ENCODE measurements at regions not wholly inside any gene's neighbourhood (a gene's known extent, or its start where the extent isn't known, plus 50 kb on each side); places are given as distances from the start of the nearest gene placed in this dataset.

DNA sequence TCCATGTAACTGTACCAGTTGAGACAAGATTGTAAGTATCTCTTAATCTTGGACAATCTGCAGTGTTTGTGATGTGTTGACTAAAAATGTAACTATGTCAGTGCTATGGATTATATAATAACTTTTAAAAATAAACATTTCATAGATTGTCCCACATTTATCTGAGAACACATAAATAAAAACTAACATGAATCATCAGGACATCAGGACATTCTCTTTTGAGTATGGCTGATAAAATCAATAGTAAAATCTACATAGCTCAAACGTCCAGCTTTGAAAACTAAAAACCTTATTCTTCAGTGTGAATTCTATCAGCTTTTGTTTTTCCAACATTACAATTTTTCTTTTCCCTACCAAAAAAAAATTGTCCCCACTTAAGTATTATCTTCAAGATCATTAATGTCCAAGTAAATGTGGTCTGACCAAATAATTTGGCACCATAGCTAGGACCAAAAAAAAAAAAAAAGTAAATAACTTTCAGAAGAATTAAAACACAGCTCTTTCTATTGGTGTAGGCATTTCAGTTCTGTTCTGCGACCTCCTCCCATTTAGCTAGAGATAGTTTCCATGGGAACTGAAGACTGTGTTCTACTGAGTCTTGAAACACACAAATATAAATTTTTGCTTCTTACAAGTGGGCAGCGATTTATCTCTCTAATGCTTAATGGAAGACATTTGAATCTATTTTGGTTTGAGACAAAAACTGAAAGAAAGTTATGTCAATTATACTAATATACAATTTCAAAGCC lies 123.0 kb upstream of the SGCE start:
- no peaks in the 10 kb centered on the region for H3K36me3 ChIP-seq (ENCODE audit: control insufficient read depth in 1 of 2, insufficient read depth in 2 of 2, low read length in 2 of 2)
- WGBS (ENCODE audit: extremely low coverage, insufficient coverage, insufficient read length), result no CpG with 5 or more reads among the region's 3 CpGs

DNA sequence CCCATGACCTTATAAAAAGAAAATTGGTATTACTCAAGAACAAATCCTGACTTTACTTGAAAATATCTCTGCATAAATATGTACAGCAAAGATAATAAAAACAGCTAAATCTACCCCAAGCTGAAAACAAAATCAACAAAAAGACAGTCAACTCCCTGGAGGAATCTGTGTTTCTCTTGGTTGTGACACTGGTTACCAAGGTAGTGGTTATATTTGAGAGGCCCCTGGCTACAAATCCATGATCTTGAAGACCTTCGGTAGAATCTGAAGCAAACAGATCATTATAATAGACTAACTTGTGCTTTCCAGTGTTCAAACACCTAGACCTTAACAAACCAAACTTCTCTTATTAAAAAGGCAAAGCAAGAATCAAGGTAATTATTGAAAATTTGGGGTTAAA lies 123.9 kb upstream of the SGCE start:
- H2BK120ac ChIP-seq (ENCODE audit: insufficient read depth, low read length, poor library complexity), result no peak overlapping the region
- H4K91ac ChIP-seq (ENCODE audit: low read depth, low read length), result no peak overlapping the region
- no peaks in the 10 kb centered on the region for H3K79me1 ChIP-seq (ENCODE audit: low read length)
- no CpG with 5 or more reads among the region's 1 CpG for WGBS (ENCODE audit: extremely low coverage, insufficient coverage, insufficient read length)
- H3K9me3 ChIP-seq (ENCODE audit: insufficient read depth, low read depth, low read length), result peaks cover 2% of the 10 kb centered on the region
- no peak overlapping the region for H2BK12ac ChIP-seq (ENCODE audit: low read length)
- no peaks in the 10 kb centered on the region for H3K79me2 ChIP-seq (ENCODE audit: control insufficient read depth, insufficient read depth, low read length, poor library complexity)
- H2AK5ac ChIP-seq (ENCODE audit: low read length), result no peak overlapping the region
- no peaks in the 10 kb centered on the region for H3K36me3 ChIP-seq (ENCODE audit: control insufficient read depth in 1 of 2, insufficient read depth in 2 of 2, low read length in 2 of 2)
- H3K4ac ChIP-seq (ENCODE audit: low read depth, low read length), result no peak overlapping the region
- no peak overlapping the region for H3K4me2 ChIP-seq (ENCODE audit: low read length)
- H4K8ac ChIP-seq (ENCODE audit: low read depth, low read length), result no peak overlapping the region
- no peaks in the 10 kb centered on the region for H3K27me3 ChIP-seq (ENCODE audit: insufficient read depth, low read length)
- H3K4me3 ChIP-seq (ENCODE audit: low read depth, low read length), result no peak overlapping the region
- peaks cover 0 to 2% of the 10 kb centered on the region in 2 experiments for H3K4me1 ChIP-seq (ENCODE audit: control insufficient read depth in 1 of 2, insufficient read depth in 2 of 2, low read length in 2 of 2)
- no peak overlapping the region for H3K18ac ChIP-seq (ENCODE audit: low read length)
- H4K12ac ChIP-seq (ENCODE audit: low read depth, low read length), result no peak overlapping the region
- H2AFZ ChIP-seq (ENCODE audit: insufficient read depth, low read length, poor library complexity), result no peak overlapping the region
- H3K27ac ChIP-seq (ENCODE audit: low read depth, low read length), result no peak overlapping the region
- H2BK5ac ChIP-seq (ENCODE audit: low read depth, low read length, poor library complexity), result no peak overlapping the region
- no peak for DNase-seq
- no peak overlapping the region for H3K9ac ChIP-seq (ENCODE audit: low read length)
- H3K23ac ChIP-seq (ENCODE audit: low read length), result no peak overlapping the region
- no peak overlapping the region for H3K14ac ChIP-seq (ENCODE audit: low read length)

More for the DNA sequence above, 123.0 kb upstream of the SGCE start:
- no peak overlapping the region for H4K8ac ChIP-seq (ENCODE audit: low read depth, low read length)
- H4K91ac ChIP-seq (ENCODE audit: low read depth, low read length), result no peak overlapping the region
- H4K12ac ChIP-seq (ENCODE audit: low read depth, low read length), result no peak overlapping the region
- H3K27ac ChIP-seq (ENCODE audit: low read depth, low read length), result no peak overlapping the region
- no peak overlapping the region for H3K18ac ChIP-seq (ENCODE audit: low read length)
- DNase-seq, result no peak
- H2BK120ac ChIP-seq (ENCODE audit: insufficient read depth, low read length, poor library complexity), result no peak overlapping the region
- no peak overlapping the region for H3K4ac ChIP-seq (ENCODE audit: low read depth, low read length)
- H2BK12ac ChIP-seq (ENCODE audit: low read length), result no peak overlapping the region
- H3K23ac ChIP-seq (ENCODE audit: low read length), result no peak overlapping the region
- H3K9me3 ChIP-seq (ENCODE audit: insufficient read depth, low read depth, low read length), result peaks cover 2% of the 10 kb centered on the region
- H3K4me3 ChIP-seq (ENCODE audit: low read depth, low read length), result no peak overlapping the region
- no peak overlapping the region for H3K9ac ChIP-seq (ENCODE audit: low read length)
- no peak overlapping the region for H3K14ac ChIP-seq (ENCODE audit: low read length)
- H3K4me2 ChIP-seq (ENCODE audit: low read length), result no peak overlapping the region
- H3K79me1 ChIP-seq (ENCODE audit: low read length), result no peaks in the 10 kb centered on the region
- peaks cover 0 to 2% of the 10 kb centered on the region in 2 experiments for H3K4me1 ChIP-seq (ENCODE audit: control insufficient read depth in 1 of 2, insufficient read depth in 2 of 2, low read length in 2 of 2)
- no peak overlapping the region for H2BK5ac ChIP-seq (ENCODE audit: low read depth, low read length, poor library complexity)
- no peak overlapping the region for H2AFZ ChIP-seq (ENCODE audit: insufficient read depth, low read length, poor library complexity)
- H3K79me2 ChIP-seq (ENCODE audit: control insufficient read depth, insufficient read depth, low read length, poor library complexity), result no peaks in the 10 kb centered on the region
- H2AK5ac ChIP-seq (ENCODE audit: low read length), result no peak overlapping the region
- H3K27me3 ChIP-seq (ENCODE audit: insufficient read depth, low read length), result no peaks in the 10 kb centered on the region

DNA sequence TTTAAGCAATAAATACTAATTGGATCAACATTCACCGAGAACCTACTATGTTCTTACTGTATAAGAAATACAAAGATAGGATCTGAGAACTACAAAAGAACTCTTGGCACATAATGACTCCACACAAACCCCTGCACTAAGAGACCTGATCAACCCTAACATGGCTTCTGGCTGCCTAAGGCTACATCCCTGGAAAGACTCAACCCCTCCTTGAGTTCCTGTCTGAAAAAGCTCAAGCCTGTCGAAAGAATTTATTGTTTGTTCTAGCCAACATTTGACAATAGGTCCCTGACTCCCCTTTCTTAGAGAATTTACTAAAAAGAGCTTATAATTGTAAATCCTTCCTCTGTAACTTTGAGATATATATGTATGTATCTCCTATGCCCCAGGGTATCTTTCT lies 125.3 kb upstream of the SGCE start:
- Histone ChIP-seq H3K79me1 (ENCODE audit: low read length) (no peaks in the 10 kb centered on the region), H4K12ac (ENCODE audit: low read depth, low read length) (no peak overlapping the region), H3K36me3 (ENCODE audit: control insufficient read depth in 1 of 2, insufficient read depth in 2 of 2, low read length in 2 of 2) (no peaks in the 10 kb centered on the region), H3K79me2 (ENCODE audit: control insufficient read depth, insufficient read depth, low read length, poor library complexity) (no peaks in the 10 kb centered on the region), H4K91ac (ENCODE audit: low read depth, low read length) (no peak overlapping the region), H3K18ac (ENCODE audit: low read length) (no peak overlapping the region), H2BK5ac (ENCODE audit: low read depth, low read length, poor library complexity) (no peak overlapping the region), H3K14ac (ENCODE audit: low read length) (no peak overlapping the region), H3K27me3 (ENCODE audit: insufficient read depth, low read length) (no peaks in the 10 kb centered on the region), H3K4me3 (ENCODE audit: low read depth, low read length) (no peak overlapping the region), H3K27ac (ENCODE audit: low read depth, low read length) (peak overlapping the region; percentile 58), H3K9ac (ENCODE audit: low read length) (no peak overlapping the region), H2AK5ac (ENCODE audit: low read length) (no peak overlapping the region), H2AFZ (ENCODE audit: insufficient read depth, low read length, poor library complexity) (no peak overlapping the region), H2BK12ac (ENCODE audit: low read length) (no peak overlapping the region), H4K8ac (ENCODE audit: low read depth, low read length) (no peak overlapping the region), H3K4me1 (ENCODE audit: control insufficient read depth in 1 of 2, insufficient read depth in 2 of 2, low read length in 2 of 2) (peaks cover 0 to 2% of the 10 kb centered on the region in 2 experiments), H3K4me2 (ENCODE audit: low read length) (no peak overlapping the region), H3K9me3 (ENCODE audit: insufficient read depth, low read depth, low read length) (peaks cover 2% of the 10 kb centered on the region), H3K4ac (ENCODE audit: low read depth, low read length) (no peak overlapping the region), H2BK120ac (ENCODE audit: insufficient read depth, low read length, poor library complexity) (no peak overlapping the region), H3K23ac (ENCODE audit: low read length) (no peak overlapping the region)
- no peak for DNase-seq
- no CpG with 5 or more reads among the region's 2 CpGs for WGBS (ENCODE audit: extremely low coverage, insufficient coverage, insufficient read length)

DNA sequence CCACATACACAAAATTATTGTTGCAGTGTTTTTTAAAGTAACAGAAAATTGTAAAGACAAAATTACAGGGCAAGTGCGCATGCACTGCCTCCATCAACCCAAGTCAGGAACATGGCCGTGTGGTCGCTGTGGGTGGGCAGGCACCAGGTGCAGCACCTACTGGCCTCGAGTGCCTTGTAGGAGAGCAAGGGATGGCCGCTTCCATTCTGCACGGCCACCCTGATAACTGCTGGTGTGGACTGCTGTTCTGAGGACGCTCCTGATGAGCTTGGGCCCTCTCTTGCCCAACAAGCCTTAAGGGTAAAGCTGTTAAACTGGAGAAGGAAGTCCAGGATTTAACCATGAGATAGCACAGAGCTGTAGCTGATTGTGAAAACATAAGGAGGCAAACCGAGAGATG lies 124.6 kb upstream of the PPP1R9A start:
- Histone ChIP-seq H2AFZ (ENCODE audit: insufficient read depth, low read length, poor library complexity) (no peak overlapping the region), H2BK5ac (ENCODE audit: low read depth, low read length, poor library complexity) (no peak overlapping the region), H3K4ac (ENCODE audit: low read depth, low read length) (no peak overlapping the region), H3K18ac (ENCODE audit: low read length) (no peak overlapping the region), H2AK5ac (ENCODE audit: low read length) (peak overlapping the region; percentile 2), H2BK120ac (ENCODE audit: insufficient read depth, low read length, poor library complexity) (no peak overlapping the region), H4K8ac (ENCODE audit: low read depth, low read length) (no peak overlapping the region), H3K23ac (ENCODE audit: low read length) (no peak overlapping the region), H3K9ac (ENCODE audit: low read length) (no peak overlapping the region), H4K12ac (ENCODE audit: low read depth, low read length) (no peak overlapping the region), H3K36me3 (ENCODE audit: control insufficient read depth in 1 of 2, insufficient read depth in 2 of 2, low read length in 2 of 2) (no peaks in the 10 kb centered on the region), H3K9me3 (ENCODE audit: insufficient read depth, low read depth, low read length) (no peaks in the 10 kb centered on the region), H3K14ac (ENCODE audit: low read length) (no peak overlapping the region), H3K27ac (ENCODE audit: low read depth, low read length) (no peak overlapping the region), H3K79me2 (ENCODE audit: control insufficient read depth, insufficient read depth, low read length, poor library complexity) (no peaks in the 10 kb centered on the region), H3K27me3 (ENCODE audit: insufficient read depth, low read length) (no peaks in the 10 kb centered on the region), H3K79me1 (ENCODE audit: low read length) (no peaks in the 10 kb centered on the region), H3K4me2 (ENCODE audit: low read length) (no peak overlapping the region), H2BK12ac (ENCODE audit: low read length) (no peak overlapping the region), H3K4me3 (ENCODE audit: low read depth, low read length) (no peak overlapping the region), H4K91ac (ENCODE audit: low read depth, low read length) (peak overlapping the region; percentile 41), H3K4me1 (ENCODE audit: control insufficient read depth in 1 of 2, insufficient read depth in 2 of 2, low read length in 2 of 2) (peaks cover 0 to 2% of the 10 kb centered on the region in 2 experiments)
- no CpG with 5 or more reads among the region's 8 CpGs for WGBS (ENCODE audit: extremely low coverage, insufficient coverage, insufficient read length)
- DNase-seq, result no peak
